NB4 (cell line): ENCODE measurements at regions not wholly inside any gene's neighbourhood (a gene's known extent, or its start where the extent isn't known, plus 50 kb on each side); places are given as distances from the start of the nearest gene placed in this dataset.

Experiments
- DNase-seq: peaks from one replicate; pipeline ENCODE4 v3.0.0; 2010; ENCODE audit warnings: low read depth
- H3K4me3 ChIP-seq: one replicate; pipeline ENCODE4 v1.5.1; 2011; ENCODE audit warnings: mild to moderate bottlenecking, low read depth, low read length, moderate library complexity
- CTCF ChIP-seq: IDR thresholded peaks from one replicate; pipeline ENCODE4 v1.5.1; 2012; ENCODE audit warnings: low read depth, low read length
- MAX ChIP-seq: IDR thresholded peaks from 2 replicates; pipeline ENCODE4 v1.6.1; 2011; ENCODE audit warnings: low read depth, low read length
- MYC ChIP-seq: IDR thresholded peaks from 2 replicates; pipeline ENCODE4 v1.6.1; 2011; ENCODE audit warnings: low read depth, low read length
- POLR2A ChIP-seq: IDR thresholded peaks from 2 replicates; pipeline ENCODE4 v1.6.1; 2011; ENCODE audit warnings: mild to moderate bottlenecking; ENCODE audit not compliant: insufficient read length; ENCODE audit errors: extremely low read depth

- DNase-seq = no peak
- TF ChIP-seq MAX = no peak
- no peak for TF ChIP-seq POLR2A
- no peak for TF ChIP-seq MYC
- TF ChIP-seq CTCF = no peak
These were observed 1254.4 kb downstream of the PCDH7 start for GRCh38 chr4:31974490-31975002.

GRCh38 chr4:31979988-31980387 is 1259.8 kb downstream of the PCDH7 start:
- no peak for DNase-seq
- TF ChIP-seq POLR2A (no peak), MYC (no peak), MAX (no peak), CTCF (no peak)
- no peak overlapping the region for H3K4me3 ChIP-seq

More at GRCh38 chr4:31974490-31975002, 1254.4 kb downstream of the PCDH7 start:
- H3K4me3 ChIP-seq = no peak overlapping the region

- TF ChIP-seq CTCF (no peak), MAX (no peak), POLR2A (no peak), MYC (no peak)
- H3K4me3 ChIP-seq = no peak overlapping the region
- DNase-seq = no peak
These were observed 1263.1 kb downstream of the PCDH7 start for GRCh38 chr4:31983246-31983645.

GRCh38 chr4:31983677-31984076 is 1263.5 kb downstream of the PCDH7 start:
- TF ChIP-seq MYC (no peak), CTCF (no peak), POLR2A (no peak)
- no peak for DNase-seq
- no peak overlapping the region for H3K4me3 ChIP-seq

- H3K4me3 ChIP-seq = no peak overlapping the region
- peak; percentile 85 for DNase-seq
- TF ChIP-seq MYC (no peak), MAX (0 out of 2 replicates have a peak, but pooled peaks have one; percentile 34)
These were observed 1264.7 kb downstream of the PCDH7 start for GRCh38 chr4:31984872-31985271.

GRCh38 chr4:31995943-31996901 is 1276.1 kb downstream of the PCDH7 start:
- H3K4me3 ChIP-seq = peak overlapping the region; percentile 75
- TF ChIP-seq POLR2A (no peak), MYC (no peak), MAX (no peak), CTCF (no peak)
- DNase-seq = peak; percentile 84
